ENCODE measurements at regions not wholly inside any gene's neighbourhood (a gene's known extent, or its start where the extent isn't known, plus 50 kb on each side); places are given as distances from the start of the nearest gene placed in this dataset.

DNA sequence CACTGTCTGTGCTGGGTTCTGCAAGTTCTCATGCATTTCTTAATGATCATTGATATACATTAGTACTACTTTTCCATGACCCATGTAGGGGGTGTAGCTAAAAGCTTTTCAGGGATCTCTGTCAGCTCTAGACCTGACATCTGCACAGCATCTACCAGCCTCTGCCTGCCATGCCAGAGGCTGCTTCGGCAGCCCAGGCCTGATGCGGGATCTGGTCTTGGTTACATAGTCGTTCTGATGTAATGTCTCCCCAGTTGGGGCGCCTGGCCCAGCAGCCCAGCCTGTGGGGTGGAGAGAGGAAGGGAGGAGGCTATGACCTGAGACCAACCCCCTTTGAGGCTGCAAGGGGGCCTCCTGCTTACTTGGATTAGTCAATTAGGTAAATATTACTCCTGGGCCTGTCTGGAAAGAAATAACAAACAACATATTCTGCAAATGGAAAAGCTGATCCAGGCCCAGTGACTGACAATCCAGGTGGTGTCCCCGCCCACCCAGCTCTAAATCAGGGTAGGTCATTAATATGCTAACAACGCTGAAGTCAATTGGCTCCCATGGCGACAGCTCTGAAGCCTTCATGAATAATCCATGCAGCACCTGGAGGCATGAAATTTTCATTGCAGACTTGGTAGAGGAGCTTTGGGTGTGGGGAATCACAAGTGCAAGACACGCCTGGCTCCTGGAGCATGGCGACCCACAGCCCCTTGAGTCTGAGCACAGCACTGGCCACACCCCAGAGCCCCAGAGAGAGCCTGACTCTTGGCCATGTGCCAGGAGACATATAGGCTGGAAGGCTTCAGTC, 575.3 kb downstream of the CMPK2 start:
- no peak for DNase-seq (ENCODE audit: low spot score)

GRCh38 chr2:6294791-6295190, 570.9 kb downstream of the CMPK2 start:
- no peak for DNase-seq (ENCODE audit: low spot score)

- no peak for DNase-seq (ENCODE audit: low spot score)
Observed at GRCh38 chr2:6297238-6297637, 568.5 kb downstream of the CMPK2 start.

DNA sequence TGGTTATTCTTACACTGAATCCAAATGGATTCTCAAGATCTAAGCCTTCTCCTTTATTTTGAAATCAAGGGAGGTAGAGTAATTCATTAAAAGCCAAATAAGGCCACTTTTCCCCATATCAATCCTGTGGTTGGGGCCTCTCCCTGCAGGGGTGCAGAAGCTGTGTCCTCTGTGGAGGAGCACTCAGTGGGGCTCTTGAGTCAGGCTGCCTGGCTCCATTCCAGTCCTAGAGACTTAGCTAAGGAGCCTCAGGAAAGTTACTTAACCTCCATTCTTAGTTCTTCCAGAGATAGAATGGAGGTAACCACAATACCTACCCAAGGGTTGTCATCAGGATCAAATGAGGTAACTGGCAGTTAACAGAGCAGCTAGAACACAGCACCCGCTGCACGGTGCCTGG, 564.3 kb downstream of the CMPK2 start:
- DNase-seq (ENCODE audit: low spot score), result no peak

- DNase-seq (ENCODE audit: low spot score), result no peak
Observed at GRCh38 chr2:6308986-6309385, 556.7 kb downstream of the CMPK2 start.

GRCh38 chr2:6309415-6310255, 556.1 kb downstream of the CMPK2 start:
- DNase-seq (ENCODE audit: low spot score), result no peak

DNA sequence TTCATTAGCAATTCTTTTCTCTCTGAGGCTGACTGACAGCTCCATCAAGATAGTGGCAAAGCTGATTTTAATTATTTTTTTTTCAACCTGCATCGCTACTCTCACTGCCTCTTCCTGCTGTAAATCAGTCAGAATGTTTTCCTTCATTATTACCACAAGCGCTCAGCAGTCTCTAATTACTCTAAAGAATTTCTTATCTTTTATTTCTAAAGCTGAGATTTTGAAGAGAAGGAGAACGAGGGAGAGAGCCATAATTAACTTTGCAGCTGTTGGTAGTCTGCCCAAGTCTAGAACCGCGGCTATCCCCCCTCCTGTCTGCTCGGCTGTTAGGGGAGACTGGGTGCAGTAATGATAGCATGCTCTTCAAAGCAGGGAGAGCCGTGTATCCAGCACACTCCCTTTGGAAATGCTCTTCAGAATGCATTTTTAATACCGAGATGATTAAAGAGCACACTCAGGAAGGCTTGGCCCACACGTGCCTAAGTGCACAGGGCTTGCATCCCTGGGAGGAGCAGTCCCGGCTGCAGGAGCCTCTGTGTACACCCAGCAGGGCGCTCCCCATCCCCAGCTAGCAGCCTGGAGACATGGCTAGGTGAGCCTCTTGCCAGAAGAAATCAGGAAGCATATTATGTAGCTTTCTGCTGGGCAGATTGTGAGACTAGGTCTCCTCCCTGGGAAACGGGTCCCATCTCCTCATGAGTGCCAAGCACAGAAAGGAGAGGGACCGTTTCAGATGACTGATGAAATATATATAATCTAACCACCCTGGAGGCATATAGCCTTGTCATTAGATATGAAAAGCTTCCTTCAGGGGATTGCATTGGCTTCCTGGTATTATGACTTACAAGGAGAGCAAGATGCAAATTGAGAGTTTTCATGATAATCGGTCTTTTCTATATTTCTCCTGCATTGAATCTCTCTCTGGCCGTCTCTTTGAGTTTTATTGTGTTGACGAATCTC, 555.2 kb downstream of the CMPK2 start:
- DNase-seq (ENCODE audit: low spot score), result no peak

DNA sequence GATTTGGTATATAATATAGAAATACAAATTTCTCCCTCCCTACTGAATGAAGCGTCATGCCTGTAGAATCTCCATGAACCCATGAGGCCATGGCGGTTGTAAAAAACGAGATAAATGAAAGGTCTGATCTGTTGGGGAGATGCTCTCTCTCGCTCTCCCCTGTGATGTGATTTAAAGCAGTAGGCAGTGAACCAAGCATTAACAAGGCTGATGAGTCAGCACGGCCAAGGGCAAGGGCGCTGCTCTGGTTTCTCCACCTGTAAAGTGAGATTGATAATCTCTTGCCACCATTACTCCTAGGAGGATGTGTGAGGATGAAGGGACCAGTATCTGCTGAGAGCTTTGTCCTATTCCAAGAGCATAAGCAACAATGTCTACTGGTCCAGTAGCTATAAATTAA, 553.3 kb downstream of the CMPK2 start:
- DNase-seq (ENCODE audit: low spot score), result no peak

- DNase-seq (ENCODE audit: low spot score), result no peak
Observed at GRCh38 chr2:6314218-6314960, 551.3 kb downstream of the CMPK2 start.

- no peak for DNase-seq (ENCODE audit: low spot score)
Observed at GRCh38 chr2:6325616-6326015, 540.1 kb downstream of the CMPK2 start.

DNA sequence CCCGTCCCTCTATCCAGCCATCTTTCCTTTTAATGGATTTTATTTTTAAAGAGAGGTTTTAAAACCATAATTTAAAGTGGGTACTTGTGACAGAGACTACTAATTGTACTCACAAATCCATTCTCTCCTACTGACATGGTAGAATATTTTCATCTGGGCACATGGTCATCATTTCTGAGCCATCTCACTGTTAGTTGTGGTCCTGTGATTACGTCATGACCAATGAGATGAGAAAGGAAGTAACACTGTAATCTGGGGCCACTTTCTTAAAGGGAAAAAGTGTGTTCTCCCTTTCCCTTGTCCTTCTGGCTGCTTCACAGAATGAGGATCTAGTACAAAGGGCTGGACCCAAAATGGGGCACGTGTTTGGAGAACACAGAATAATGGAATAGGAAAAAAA, 538.7 kb downstream of the CMPK2 start:
- no peak for DNase-seq (ENCODE audit: low spot score)

DNA sequence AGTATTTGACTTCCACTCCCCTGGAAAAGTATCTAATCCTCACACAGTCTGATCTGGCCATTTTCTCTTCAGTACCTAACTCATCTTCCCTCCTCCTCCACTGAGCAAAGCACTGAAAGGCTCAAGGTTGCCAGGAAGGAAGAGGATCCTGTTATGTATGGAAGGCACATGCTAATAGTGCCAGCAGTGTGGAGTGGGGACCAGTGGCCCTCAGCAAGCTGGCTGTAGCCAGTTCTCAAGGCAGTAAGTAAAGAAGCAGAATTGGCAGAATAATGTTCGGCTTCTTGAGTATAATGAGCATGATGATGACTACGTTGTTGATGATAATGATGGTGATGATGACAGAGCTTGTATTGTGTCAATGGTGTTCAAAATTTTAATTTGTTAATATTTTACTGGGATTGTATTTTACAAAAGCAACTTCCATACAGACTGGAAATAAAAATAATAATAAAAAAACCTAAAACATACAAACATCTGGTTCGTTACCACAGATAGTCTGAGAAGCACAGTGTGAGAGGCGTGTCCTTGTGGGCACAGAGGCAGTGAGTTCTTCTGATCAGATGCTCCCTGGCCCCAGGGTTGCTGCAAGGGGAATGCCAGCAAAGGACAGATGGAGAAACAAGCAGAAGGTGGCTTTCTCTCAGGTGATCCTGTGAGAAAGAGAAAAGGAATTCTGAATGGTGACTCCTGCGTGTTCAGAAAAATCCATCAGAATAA, 528.8 kb downstream of the CMPK2 start:
- no peak for DNase-seq (ENCODE audit: low spot score)

DNA sequence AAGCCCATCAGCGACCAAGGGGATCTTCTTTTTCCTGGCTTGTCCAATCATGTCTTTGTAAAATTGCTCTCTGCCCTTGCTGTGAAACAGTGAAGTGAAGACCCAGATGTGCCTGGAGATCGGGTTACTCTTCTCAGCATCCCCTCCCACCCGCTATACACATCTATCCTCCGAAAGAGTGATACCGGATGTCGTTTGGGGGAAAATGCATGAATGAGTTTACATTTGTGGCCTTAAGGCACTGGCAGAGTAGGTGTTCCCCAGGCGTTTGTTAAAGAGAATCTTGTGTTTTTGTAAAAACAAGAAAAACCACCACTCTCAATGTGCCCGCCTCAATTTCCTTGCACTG, 528.3 kb downstream of the CMPK2 start:
- no peak for DNase-seq (ENCODE audit: low spot score)

DNA sequence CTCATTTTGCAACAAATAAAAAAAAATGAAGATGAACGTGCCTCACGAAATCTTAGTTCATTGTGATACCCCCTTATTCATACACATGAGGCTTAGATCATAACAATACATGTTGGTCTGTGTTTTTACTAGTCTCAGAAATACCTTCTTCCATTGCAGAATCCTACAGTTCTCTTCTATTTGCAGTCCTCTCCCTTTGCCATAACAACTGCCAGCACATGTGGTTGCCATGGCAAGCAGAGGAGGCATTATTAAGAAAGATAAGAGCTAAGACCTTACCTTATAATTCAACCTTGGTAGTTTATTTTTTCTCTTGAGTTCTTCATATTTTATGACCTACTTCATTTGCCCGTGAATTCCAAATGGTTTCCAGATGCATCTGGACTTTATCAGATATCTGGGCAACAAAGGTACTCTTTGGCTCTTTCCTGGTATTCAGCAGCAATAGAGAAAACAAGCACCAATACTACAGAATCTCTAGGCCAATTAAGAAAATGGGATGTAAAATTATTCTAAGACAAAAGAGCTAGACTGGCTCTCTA, 524.0 kb downstream of the CMPK2 start:
- DNase-seq (ENCODE audit: low spot score), result no peak

DNA sequence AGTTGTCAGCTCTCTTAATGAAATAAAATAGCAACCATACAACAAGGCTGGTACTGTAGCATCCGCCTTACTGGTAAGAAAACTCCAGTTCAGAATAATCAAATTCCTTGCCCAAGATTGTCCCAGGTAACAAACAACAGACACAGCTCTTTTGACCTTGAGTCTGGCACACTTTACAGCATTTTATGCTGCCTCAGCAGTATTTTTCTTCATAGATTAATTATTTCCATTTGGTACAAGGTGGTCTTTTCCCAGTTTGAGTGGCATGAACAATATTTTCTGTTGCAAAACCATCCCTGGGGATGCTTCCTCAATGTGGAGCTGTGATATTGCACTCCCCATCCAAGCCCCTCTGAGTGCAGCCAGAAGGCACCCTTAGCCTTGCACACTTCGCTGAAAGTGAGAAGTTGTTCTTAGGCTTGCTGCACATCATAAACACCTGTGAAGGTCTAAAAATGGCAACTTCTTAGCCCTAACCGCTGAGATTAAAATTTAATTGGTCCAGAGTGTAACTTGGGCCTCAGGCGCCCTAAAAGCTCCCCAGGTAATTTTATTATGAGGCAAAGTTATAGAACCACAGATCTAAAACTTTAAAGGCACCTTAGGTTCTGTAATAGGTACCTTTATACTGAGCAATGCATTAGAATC, 523.3 kb downstream of the CMPK2 start:
- DNase-seq (ENCODE audit: low spot score), result no peak

DNA sequence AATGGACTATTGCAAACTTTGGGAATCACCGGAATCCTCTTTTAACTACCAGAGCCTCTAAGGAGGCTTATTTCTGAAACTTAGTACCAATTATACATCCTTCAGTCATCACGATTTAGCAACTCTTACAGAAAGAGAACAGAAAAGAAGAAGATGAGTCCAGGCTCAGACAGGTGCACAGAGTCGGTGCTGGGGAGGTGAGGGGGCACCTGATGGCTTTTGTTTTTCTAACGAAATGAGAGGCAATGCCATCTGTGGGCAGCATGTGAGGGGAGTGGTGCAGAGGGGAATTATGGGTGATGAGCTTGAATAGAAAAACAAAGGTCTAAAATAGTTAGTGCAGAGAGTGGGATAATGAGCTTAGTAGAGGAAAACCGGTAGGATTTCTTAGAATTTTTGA, 522.6 kb downstream of the CMPK2 start:
- DNase-seq (ENCODE audit: low spot score), result no peak

GRCh38 chr2:6352247-6352646, 513.5 kb downstream of the CMPK2 start:
- DNase-seq (ENCODE audit: low spot score), result no peak

GRCh38 chr2:6352906-6353515, 512.7 kb downstream of the CMPK2 start:
- DNase-seq (ENCODE audit: low spot score), result no peak

- no peak for DNase-seq (ENCODE audit: low spot score)
Observed at GRCh38 chr2:6353669-6354068, 512.0 kb downstream of the CMPK2 start.

DNA sequence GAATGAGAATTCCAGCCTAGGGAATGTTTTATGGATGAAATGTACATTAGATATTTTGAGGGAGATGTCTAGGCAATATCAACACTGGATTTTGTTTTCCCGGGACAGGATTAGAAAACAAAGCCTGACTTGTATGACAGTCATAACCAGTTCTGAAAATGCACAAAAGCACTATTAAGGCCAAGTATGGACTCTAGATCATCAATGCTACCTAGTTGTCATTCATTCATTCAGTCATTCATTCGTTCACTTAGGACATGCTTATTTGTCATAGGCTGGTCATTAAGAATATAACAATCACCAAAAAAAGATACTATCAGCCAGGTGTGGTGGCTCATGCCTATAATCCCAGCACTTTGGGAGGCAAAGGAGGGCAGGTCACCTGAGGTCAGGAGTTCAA, 511.2 kb downstream of the CMPK2 start:
- no peak for DNase-seq (ENCODE audit: low spot score)
